ENCODE measurements at regions not wholly inside any gene's neighbourhood (a gene's known extent, or its start where the extent isn't known, plus 50 kb on each side); places are given as distances from the start of the nearest gene placed in this dataset.

DNA sequence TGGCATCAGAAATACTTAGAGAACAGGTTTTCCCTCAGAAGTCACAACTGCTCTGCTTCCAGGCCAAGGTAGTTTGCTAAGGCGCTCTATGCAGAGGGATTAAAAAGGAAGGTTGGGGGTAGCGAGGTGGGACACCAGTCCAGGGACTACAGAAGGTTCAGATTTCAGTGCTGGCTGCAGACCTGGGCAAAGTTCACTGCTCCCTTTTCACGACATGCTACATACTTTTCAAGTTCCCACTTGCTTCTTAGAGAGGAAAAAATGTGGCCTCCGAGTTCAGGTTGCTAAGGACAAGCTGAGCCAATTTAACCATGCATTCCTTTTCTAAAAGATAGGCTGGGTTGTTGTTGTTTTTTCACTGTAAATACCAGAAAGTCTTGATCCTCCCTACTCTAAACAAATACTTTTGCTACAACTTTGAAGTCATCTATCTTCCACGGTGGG, 158.6 kb upstream of the NR2F2 start (continued):
- TF ChIP-seq, protein P1, sequence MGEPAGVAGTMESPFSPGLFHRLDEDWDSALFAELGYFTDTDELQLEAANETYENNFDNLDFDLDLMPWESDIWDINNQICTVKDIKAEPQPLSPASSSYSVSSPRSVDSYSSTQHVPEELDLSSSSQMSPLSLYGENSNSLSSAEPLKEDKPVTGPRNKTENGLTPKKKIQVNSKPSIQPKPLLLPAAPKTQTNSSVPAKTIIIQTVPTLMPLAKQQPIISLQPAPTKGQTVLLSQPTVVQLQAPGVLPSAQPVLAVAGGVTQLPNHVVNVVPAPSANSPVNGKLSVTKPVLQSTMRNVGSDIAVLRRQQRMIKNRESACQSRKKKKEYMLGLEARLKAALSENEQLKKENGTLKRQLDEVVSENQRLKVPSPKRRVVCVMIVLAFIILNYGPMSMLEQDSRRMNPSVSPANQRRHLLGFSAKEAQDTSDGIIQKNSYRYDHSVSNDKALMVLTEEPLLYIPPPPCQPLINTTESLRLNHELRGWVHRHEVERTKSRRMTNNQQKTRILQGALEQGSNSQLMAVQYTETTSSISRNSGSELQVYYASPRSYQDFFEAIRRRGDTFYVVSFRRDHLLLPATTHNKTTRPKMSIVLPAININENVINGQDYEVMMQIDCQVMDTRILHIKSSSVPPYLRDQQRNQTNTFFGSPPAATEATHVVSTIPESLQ (CRISPR knock-in tag; conservative IDR thresholded peaks at IDR 0.05), result 0 out of 2 replicates have a peak, but pooled peaks have one; percentile 40
- TF ChIP-seq SALL2 (CRISPR knock-in tag; IDR thresholded peaks at IDR 0.05) (no peak), HOXA3 (CRISPR knock-in tag; IDR thresholded peaks at IDR 0.05) (no peak), HDAC2 (CRISPR knock-in tag; IDR thresholded peaks at IDR 0.05) (peak; percentile 47; the same call in 1 of the 2 replicates), ELF3 (CRISPR knock-in tag; IDR thresholded peaks at IDR 0.05) (peak; percentile 67), ZNF143 (CRISPR knock-in tag; IDR thresholded peaks at IDR 0.05) (no peak), REPIN1 (CRISPR knock-in tag; IDR thresholded peaks at IDR 0.05; ENCODE audit: borderline replicate concordance, low read depth) (0 out of 2 replicates have a peak, but pooled peaks have one; percentile 40), SIX1 (CRISPR knock-in tag; IDR thresholded peaks at IDR 0.05; ENCODE audit: borderline replicate concordance) (peak; percentile 93), SMYD3 (CRISPR knock-in tag; IDR thresholded peaks at IDR 0.05) (no peak), PHF20 (CRISPR knock-in tag; IDR thresholded peaks at IDR 0.05) (no peak), HDAC1 (CRISPR knock-in tag; IDR thresholded peaks at IDR 0.05) (peak; percentile 45; the same call in 1 of the 2 replicates), SP140L (CRISPR knock-in tag; IDR thresholded peaks at IDR 0.05; ENCODE audit: borderline replicate concordance) (no peak), IRX3 (CRISPR knock-in tag; IDR thresholded peaks at IDR 0.05; ENCODE audit: borderline replicate concordance, low read depth) (no peak), ZNF281 (CRISPR knock-in tag; IDR thresholded peaks at IDR 0.05; ENCODE audit: borderline replicate concordance) (peak; percentile 81; the same call in 1 of the 2 replicates), PAX8 (CRISPR knock-in tag; IDR thresholded peaks at IDR 0.05; ENCODE audit: borderline replicate concordance) (no peak), TAF1 (CRISPR knock-in tag; IDR thresholded peaks at IDR 0.05) (0 out of 2 replicates have a peak, but pooled peaks have one; percentile 0)
- TF ChIP-seq, protein P2, sequence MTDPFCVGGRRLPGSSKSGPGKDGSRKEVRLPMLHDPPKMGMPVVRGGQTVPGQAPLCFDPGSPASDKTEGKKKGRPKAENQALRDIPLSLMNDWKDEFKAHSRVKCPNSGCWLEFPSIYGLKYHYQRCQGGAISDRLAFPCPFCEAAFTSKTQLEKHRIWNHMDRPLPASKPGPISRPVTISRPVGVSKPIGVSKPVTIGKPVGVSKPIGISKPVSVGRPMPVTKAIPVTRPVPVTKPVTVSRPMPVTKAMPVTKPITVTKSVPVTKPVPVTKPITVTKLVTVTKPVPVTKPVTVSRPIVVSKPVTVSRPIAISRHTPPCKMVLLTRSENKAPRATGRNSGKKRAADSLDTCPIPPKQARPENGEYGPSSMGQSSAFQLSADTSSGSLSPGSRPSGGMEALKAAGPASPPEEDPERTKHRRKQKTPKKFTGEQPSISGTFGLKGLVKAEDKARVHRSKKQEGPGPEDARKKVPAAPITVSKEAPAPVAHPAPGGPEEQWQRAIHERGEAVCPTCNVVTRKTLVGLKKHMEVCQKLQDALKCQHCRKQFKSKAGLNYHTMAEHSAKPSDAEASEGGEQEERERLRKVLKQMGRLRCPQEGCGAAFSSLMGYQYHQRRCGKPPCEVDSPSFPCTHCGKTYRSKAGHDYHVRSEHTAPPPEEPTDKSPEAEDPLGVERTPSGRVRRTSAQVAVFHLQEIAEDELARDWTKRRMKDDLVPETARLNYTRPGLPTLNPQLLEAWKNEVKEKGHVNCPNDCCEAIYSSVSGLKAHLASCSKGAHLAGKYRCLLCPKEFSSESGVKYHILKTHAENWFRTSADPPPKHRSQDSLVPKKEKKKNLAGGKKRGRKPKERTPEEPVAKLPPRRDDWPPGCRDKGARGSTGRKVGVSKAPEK (CRISPR knock-in tag; IDR thresholded peaks at IDR 0.05; ENCODE audit: borderline replicate concordance), result 0 out of 2 replicates have a peak, but pooled peaks have one; percentile 29
- TF ChIP-seq, protein P3, sequence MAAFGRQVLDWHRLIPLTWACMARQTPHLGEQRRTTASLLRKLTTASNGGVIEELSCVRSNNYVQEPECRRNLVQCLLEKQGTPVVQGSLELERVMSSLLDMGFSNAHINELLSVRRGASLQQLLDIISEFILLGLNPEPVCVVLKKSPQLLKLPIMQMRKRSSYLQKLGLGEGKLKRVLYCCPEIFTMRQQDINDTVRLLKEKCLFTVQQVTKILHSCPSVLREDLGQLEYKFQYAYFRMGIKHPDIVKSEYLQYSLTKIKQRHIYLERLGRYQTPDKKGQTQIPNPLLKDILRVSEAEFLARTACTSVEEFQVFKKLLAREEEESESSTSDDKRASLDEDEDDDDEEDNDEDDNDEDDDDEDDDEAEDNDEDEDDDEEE (CRISPR knock-in tag; IDR thresholded peaks at IDR 0.05), result no peak
- TF ChIP-seq, protein P4, sequence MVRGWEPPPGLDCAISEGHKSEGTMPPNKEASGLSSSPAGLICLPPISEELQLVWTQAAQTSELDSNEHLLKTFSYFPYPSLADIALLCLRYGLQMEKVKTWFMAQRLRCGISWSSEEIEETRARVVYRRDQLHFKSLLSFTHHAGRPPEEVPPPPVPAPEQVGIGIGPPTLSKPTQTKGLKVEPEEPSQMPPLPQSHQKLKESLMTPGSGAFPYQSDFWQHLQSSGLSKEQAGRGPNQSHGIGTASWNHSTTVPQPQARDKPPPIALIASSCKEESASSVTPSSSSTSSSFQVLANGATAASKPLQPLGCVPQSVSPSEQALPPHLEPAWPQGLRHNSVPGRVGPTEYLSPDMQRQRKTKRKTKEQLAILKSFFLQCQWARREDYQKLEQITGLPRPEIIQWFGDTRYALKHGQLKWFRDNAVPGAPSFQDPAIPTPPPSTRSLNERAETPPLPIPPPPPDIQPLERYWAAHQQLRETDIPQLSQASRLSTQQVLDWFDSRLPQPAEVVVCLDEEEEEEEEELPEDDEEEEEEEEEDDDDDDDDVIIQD (CRISPR knock-in tag; IDR thresholded peaks at IDR 0.05; ENCODE audit: low read depth), result peak; percentile 33; the same call in 1 of the 2 replicates
